ENCODE measurements at regions not wholly inside any gene's neighbourhood (a gene's known extent, or its start where the extent isn't known, plus 50 kb on each side); places are given as distances from the start of the nearest gene placed in this dataset.
"Not testable (repeated sequence)": the region's sequence is repeated elsewhere in the genome, so short reads cannot be mapped to it uniquely, and the experiment has no call there.

GRCh38 chr2:13986119-13986720, 646.3 kb upstream of the LRATD1 start:
- DNase-seq (ENCODE audit: low read depth in 1 of 2, low spot score in 1 of 2), result no peak

GRCh38 chr2:13996527-13996926, 636.0 kb upstream of the LRATD1 start:
- no peak for DNase-seq (ENCODE audit: low read depth in 1 of 2, low spot score in 1 of 2)

GRCh38 chr2:14011190-14011589, 621.3 kb upstream of the LRATD1 start:
- no peak for DNase-seq (ENCODE audit: low read depth in 1 of 2, low spot score in 1 of 2)

- DNase-seq (ENCODE audit: low read depth in 1 of 2, low spot score in 1 of 2), result no peak
Observed at GRCh38 chr2:14015113-14015630, 617.3 kb upstream of the LRATD1 start.

GRCh38 chr2:14016289-14016955, 616.1 kb upstream of the LRATD1 start:
- DNase-seq (ENCODE audit: low read depth in 1 of 2, low spot score in 1 of 2), result no peak

GRCh38 chr2:14018620-14019019, 613.9 kb upstream of the LRATD1 start:
- DNase-seq (ENCODE audit: low read depth in 1 of 2, low spot score in 1 of 2), result no peak

GRCh38 chr2:14023558-14023957, 609.0 kb upstream of the LRATD1 start:
- no peak for DNase-seq (ENCODE audit: low read depth in 1 of 2, low spot score in 1 of 2)

- no peak for DNase-seq (ENCODE audit: low read depth in 1 of 2, low spot score in 1 of 2)
Observed at GRCh38 chr2:14039134-14039533, 593.4 kb upstream of the LRATD1 start.

- no peak for DNase-seq (ENCODE audit: low read depth in 1 of 2, low spot score in 1 of 2)
Observed at GRCh38 chr2:14047491-14047890, 585.0 kb upstream of the LRATD1 start.

GRCh38 chr2:14051401-14051800, 581.1 kb upstream of the LRATD1 start:
- DNase-seq (ENCODE audit: low read depth in 1 of 2, low spot score in 1 of 2), result no peak

- no peak for DNase-seq (ENCODE audit: low read depth in 1 of 2, low spot score in 1 of 2)
Observed at GRCh38 chr2:14053105-14053504, 579.4 kb upstream of the LRATD1 start.

GRCh38 chr2:14064346-14064745, 568.2 kb upstream of the LRATD1 start:
- no peak for DNase-seq (ENCODE audit: low read depth in 1 of 2, low spot score in 1 of 2)

- no peak for DNase-seq (ENCODE audit: low read depth in 1 of 2, low spot score in 1 of 2)
Observed at GRCh38 chr2:14072338-14072737, 560.2 kb upstream of the LRATD1 start.

- DNase-seq (ENCODE audit: low read depth in 1 of 2, low spot score in 1 of 2), result no peak
Observed at GRCh38 chr2:14074691-14075090, 557.8 kb upstream of the LRATD1 start.

GRCh38 chr2:14079576-14079975, 552.9 kb upstream of the LRATD1 start:
- DNase-seq (ENCODE audit: low read depth in 1 of 2, low spot score in 1 of 2), result no peak

GRCh38 chr2:14081521-14081920, 551.0 kb upstream of the LRATD1 start:
- DNase-seq (ENCODE audit: low read depth in 1 of 2, low spot score in 1 of 2), result no peak

GRCh38 chr2:14082640-14083039, 549.9 kb upstream of the LRATD1 start:
- DNase-seq (ENCODE audit: low read depth in 1 of 2, low spot score in 1 of 2), result no peak

- DNase-seq (ENCODE audit: low read depth in 1 of 2, low spot score in 1 of 2), result no peak
Observed at GRCh38 chr2:14094592-14094991, 537.9 kb upstream of the LRATD1 start.

GRCh38 chr2:14099101-14099500, 533.4 kb upstream of the LRATD1 start:
- not testable (repeated sequence) for DNase-seq (ENCODE audit: low read depth in 1 of 2, low spot score in 1 of 2)

- DNase-seq (ENCODE audit: low read depth in 1 of 2, low spot score in 1 of 2), result no peak
Observed at GRCh38 chr2:14114275-14114674, 518.2 kb upstream of the LRATD1 start.

GRCh38 chr2:14120376-14120775, 512.1 kb upstream of the LRATD1 start:
- DNase-seq (ENCODE audit: low read depth in 1 of 2, low spot score in 1 of 2), result no peak

GRCh38 chr2:14123436-14124103, 508.9 kb upstream of the LRATD1 start:
- DNase-seq (ENCODE audit: low read depth in 1 of 2, low spot score in 1 of 2), result no peak

All from stimulated activated CD4-positive, alpha-beta T cell treated with anti-CD3 and anti-CD28 coated beads, Interleukin-15, amount 100 ng/mL, for 1 hour (primary cell).